ENCODE measurements at regions not wholly inside any gene's neighbourhood (a gene's known extent, or its start where the extent isn't known, plus 50 kb on each side); places are given as distances from the start of the nearest gene placed in this dataset.
"Not testable (repeated sequence)": the region's sequence is repeated elsewhere in the genome, so short reads cannot be mapped to it uniquely, and the experiment has no call there.

GRCh38 chr5:112574536-112574935 lies 155.5 kb upstream of the EPB41L4A start:
- no peaks in the 10 kb centered on the region for H3K36me3 Mint-ChIP-seq (ENCODE audit: low read depth)
- no peak overlapping the region for H3K27ac Mint-ChIP-seq
- H3K9me3 Mint-ChIP-seq = no peaks in the 10 kb centered on the region
- no peaks in the 10 kb centered on the region for H3K4me1 Mint-ChIP-seq (ENCODE audit: low read depth)
- no peak overlapping the region for H3K4me3 Mint-ChIP-seq
- peaks cover 12% of the 10 kb centered on the region for H3K27me3 Mint-ChIP-seq (ENCODE audit: low read depth)

GRCh38 chr5:112576298-112576925 lies 157.3 kb upstream of the EPB41L4A start:
- Mint-ChIP-seq H3K4me3 (no peak overlapping the region), H3K27ac (no peak overlapping the region), H3K4me1 (ENCODE audit: low read depth) (no peaks in the 10 kb centered on the region), H3K9me3 (no peaks in the 10 kb centered on the region), H3K36me3 (ENCODE audit: low read depth) (no peaks in the 10 kb centered on the region), H3K27me3 (ENCODE audit: low read depth) (peaks cover 12% of the 10 kb centered on the region)

DNA sequence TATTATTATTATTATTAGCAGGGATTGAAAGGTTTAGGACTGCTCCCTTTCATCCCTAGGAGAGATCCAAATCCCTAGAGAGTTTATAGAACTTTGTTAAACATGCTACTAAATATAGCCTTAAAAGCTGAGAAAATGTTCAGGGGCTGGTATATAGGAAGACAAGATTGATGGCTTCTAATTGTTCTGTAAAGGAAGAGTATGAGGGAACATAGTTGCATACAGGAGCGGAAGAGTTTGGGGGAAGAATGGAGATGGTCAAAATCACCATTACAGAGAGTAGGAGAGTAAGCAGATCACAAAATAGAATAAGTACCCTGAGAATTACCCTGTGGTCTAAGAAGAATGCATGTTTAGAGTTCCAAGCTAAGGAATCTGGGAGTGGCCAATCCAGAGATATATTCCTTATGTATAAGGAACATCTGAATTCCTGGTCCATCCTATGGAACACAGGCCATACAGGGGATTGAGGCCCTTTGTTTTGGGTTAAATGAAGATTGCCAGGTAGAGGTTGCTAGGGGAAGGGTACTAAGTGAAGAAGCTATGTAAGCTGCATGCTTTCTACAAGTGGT lies 158.0 kb upstream of the APC start:
- H3K36me3 Mint-ChIP-seq (ENCODE audit: low read depth) = no peaks in the 10 kb centered on the region
- H3K9me3 Mint-ChIP-seq = no peaks in the 10 kb centered on the region
- no peaks in the 10 kb centered on the region for H3K4me1 Mint-ChIP-seq (ENCODE audit: low read depth)
- no peaks in the 10 kb centered on the region for H3K27me3 Mint-ChIP-seq (ENCODE audit: low read depth)
- H3K27ac Mint-ChIP-seq = no peak overlapping the region
- H3K4me3 Mint-ChIP-seq = no peak overlapping the region

GRCh38 chr5:112581811-112582320 lies 155.8 kb upstream of the APC start:
- no peaks in the 10 kb centered on the region for H3K27me3 Mint-ChIP-seq (ENCODE audit: low read depth)
- no peaks in the 10 kb centered on the region for H3K4me1 Mint-ChIP-seq (ENCODE audit: low read depth)
- H3K9me3 Mint-ChIP-seq = no peaks in the 10 kb centered on the region
- no peak overlapping the region for H3K27ac Mint-ChIP-seq
- no peak overlapping the region for H3K4me3 Mint-ChIP-seq
- H3K36me3 Mint-ChIP-seq (ENCODE audit: low read depth) = no peaks in the 10 kb centered on the region

- Mint-ChIP-seq H3K4me1 (ENCODE audit: low read depth) (no peaks in the 10 kb centered on the region), H3K9me3 (no peaks in the 10 kb centered on the region), H3K36me3 (ENCODE audit: low read depth) (no peaks in the 10 kb centered on the region), H3K27me3 (ENCODE audit: low read depth) (peaks cover 4% of the 10 kb centered on the region), H3K4me3 (no peak overlapping the region), H3K27ac (no peak overlapping the region)
These were observed 154.5 kb upstream of the APC start for GRCh38 chr5:112583166-112583565.

DNA sequence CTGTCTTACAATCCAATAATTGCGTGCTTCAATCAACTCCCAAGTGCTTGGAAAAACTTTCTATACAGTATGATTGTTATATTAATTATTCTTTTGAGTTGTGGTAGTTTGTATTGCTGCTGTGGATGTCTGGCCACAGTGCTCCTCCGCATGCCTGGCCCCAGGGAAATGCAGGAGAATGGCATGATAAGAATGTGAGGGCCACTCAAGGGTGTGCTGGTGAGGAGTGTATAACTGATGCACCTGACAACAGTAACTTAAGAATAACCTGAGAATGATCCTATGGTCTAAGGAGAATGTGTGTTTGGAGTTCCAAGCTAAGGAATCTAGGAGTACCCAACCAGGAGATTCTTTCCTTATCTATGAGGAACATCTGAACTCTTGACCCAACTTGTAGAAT lies 152.9 kb upstream of the APC start:
- H3K4me3 Mint-ChIP-seq = no peak overlapping the region

GRCh38 chr5:112586596-112587062 lies 151.1 kb upstream of the APC start:
- Mint-ChIP-seq H3K9me3 (no peaks in the 10 kb centered on the region), H3K4me3 (no peak overlapping the region), H3K4me1 (ENCODE audit: low read depth) (no peaks in the 10 kb centered on the region), H3K36me3 (ENCODE audit: low read depth) (no peaks in the 10 kb centered on the region), H3K27me3 (ENCODE audit: low read depth) (peaks cover 4% of the 10 kb centered on the region), H3K27ac (no peak overlapping the region)

More for the DNA sequence above, 152.9 kb upstream of the APC start:
- Mint-ChIP-seq H3K27ac (no peak overlapping the region), H3K4me1 (ENCODE audit: low read depth) (no peaks in the 10 kb centered on the region), H3K27me3 (ENCODE audit: low read depth) (peaks cover 4% of the 10 kb centered on the region), H3K9me3 (no peaks in the 10 kb centered on the region), H3K36me3 (ENCODE audit: low read depth) (no peaks in the 10 kb centered on the region)

DNA sequence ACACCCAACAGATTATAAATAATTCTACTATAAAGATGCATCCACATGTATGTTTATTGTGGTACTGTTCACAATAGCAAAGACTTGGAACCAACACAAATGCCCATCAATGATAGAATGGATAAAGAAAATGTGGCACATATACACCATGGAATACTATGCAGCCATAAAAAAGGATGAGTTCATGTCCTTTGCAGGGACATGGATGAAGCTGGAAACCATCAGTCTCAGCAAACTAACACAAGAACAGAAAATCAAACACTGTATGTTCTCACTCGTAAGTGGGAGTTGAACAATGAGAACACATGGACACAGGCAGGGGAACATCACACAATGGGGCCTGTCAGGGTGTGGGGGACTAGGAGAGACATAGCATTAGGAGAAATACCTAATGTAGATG lies 146.8 kb upstream of the APC start:
- H3K4me3 Mint-ChIP-seq; H3K36me3 Mint-ChIP-seq (ENCODE audit: low read depth); H3K4me1 Mint-ChIP-seq (ENCODE audit: low read depth); H3K27me3 Mint-ChIP-seq (ENCODE audit: low read depth); H3K9me3 Mint-ChIP-seq; H3K27ac Mint-ChIP-seq: not testable (repeated sequence)

DNA sequence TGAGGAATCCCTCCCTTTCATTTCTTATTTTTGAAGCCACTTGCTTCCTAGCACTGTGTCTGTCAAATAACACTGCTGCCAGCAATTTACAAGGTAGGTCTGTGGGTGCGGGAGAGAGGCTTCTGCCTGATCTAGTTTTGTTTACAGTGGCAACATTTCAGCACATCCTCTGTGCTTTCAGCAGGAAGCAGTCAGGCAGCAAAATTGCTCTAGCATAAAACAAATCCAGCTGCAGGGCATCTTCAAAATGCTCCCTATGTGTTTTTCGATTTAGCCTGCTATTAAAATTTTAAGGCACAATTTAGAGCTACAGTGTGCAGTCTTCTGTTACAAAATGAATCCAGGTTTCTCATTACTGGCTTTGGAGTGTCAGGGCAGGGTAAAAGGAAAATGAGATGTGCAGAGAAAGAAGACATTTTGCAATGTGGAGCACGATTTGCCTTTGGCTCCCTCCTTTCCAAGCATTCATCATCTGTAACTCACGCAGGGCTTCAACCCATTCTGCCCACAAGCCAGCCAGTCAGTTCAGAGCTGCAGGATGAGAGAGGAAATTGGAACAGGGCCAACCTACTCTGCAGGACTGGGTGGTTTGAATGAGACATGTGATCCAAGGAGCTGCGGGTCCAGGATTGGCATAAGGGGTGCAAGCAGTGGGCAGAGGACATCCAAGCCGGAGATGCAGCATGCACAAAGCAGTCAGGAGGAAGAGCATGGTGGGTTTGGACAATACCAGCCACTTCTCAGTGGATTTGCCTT lies 143.4 kb upstream of the APC start:
- no peak overlapping the region for H3K4me3 Mint-ChIP-seq
- no peak overlapping the region for H3K27ac Mint-ChIP-seq
- H3K27me3 Mint-ChIP-seq (ENCODE audit: low read depth) = peaks cover 5% of the 10 kb centered on the region
- no peaks in the 10 kb centered on the region for H3K9me3 Mint-ChIP-seq
- H3K4me1 Mint-ChIP-seq (ENCODE audit: low read depth) = no peaks in the 10 kb centered on the region
- no peaks in the 10 kb centered on the region for H3K36me3 Mint-ChIP-seq (ENCODE audit: low read depth)

DNA sequence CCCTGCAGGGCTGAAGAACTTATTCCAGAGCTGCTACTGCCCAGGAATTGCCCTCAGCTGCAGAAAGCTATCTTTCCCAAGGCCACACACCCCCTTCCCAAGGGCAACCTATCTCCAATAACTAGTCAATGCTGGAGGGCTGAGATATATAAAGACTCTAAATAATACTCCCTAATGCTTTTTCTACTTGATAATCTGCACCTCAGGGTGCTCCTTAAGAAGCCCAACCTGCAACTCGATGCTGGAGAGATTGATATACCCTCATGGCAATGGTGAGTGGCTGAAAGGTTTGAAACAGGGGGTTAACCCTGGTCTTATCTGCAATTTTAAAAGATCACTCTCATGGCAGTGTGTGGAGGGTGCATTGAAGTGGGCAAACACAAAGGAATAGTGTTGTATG lies 142.7 kb upstream of the APC start:
- no peak overlapping the region for H3K27ac Mint-ChIP-seq
- H3K36me3 Mint-ChIP-seq (ENCODE audit: low read depth) = no peaks in the 10 kb centered on the region
- no peaks in the 10 kb centered on the region for H3K4me1 Mint-ChIP-seq (ENCODE audit: low read depth)
- no peaks in the 10 kb centered on the region for H3K9me3 Mint-ChIP-seq
- H3K4me3 Mint-ChIP-seq = no peak overlapping the region
- H3K27me3 Mint-ChIP-seq (ENCODE audit: low read depth) = peaks cover 5% of the 10 kb centered on the region

- no peaks in the 10 kb centered on the region for H3K4me1 Mint-ChIP-seq (ENCODE audit: low read depth)
These were observed 139.9 kb upstream of the APC start for GRCh38 chr5:112597831-112598230.

DNA sequence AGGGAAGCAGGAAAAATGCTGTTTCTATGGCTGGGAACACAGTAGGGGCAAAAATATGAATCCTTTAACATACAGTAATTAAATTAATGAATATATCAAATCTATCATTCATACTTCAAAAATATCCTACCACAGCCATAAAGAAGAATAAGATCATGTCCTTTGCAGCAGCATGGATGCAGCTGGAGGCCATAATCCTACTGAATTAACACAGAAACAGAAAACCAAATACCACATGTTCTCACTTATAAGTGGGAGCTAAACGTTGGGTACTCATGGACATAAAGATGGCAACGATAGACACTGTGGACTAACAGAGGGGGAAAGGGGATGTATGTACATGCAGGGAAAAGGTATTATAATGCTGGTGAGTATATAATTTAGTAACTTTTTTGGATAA lies 137.2 kb upstream of the APC start:
- not testable (repeated sequence) for H3K4me1 Mint-ChIP-seq (ENCODE audit: low read depth); H3K4me3 Mint-ChIP-seq; H3K27me3 Mint-ChIP-seq (ENCODE audit: low read depth); H3K9me3 Mint-ChIP-seq; H3K27ac Mint-ChIP-seq; H3K36me3 Mint-ChIP-seq (ENCODE audit: low read depth)

More at GRCh38 chr5:112597831-112598230, 139.9 kb upstream of the APC start:
- no peaks in the 10 kb centered on the region for H3K36me3 Mint-ChIP-seq (ENCODE audit: low read depth)
- no peak overlapping the region for H3K27ac Mint-ChIP-seq
- H3K27me3 Mint-ChIP-seq (ENCODE audit: low read depth) = peaks cover 9% of the 10 kb centered on the region
- no peaks in the 10 kb centered on the region for H3K9me3 Mint-ChIP-seq
- no peak overlapping the region for H3K4me3 Mint-ChIP-seq

GRCh38 chr5:112604732-112605630 lies 132.7 kb upstream of the APC start:
- Mint-ChIP-seq H3K36me3 (ENCODE audit: low read depth) (no peaks in the 10 kb centered on the region), H3K9me3 (no peaks in the 10 kb centered on the region), H3K27me3 (ENCODE audit: low read depth) (peaks cover 5% of the 10 kb centered on the region), H3K4me3 (no peak overlapping the region), H3K4me1 (ENCODE audit: low read depth) (no peaks in the 10 kb centered on the region), H3K27ac (no peak overlapping the region)

- H3K4me1 Mint-ChIP-seq (ENCODE audit: low read depth) = no peaks in the 10 kb centered on the region
- H3K36me3 Mint-ChIP-seq (ENCODE audit: low read depth) = no peaks in the 10 kb centered on the region
- no peak overlapping the region for H3K27ac Mint-ChIP-seq
- H3K27me3 Mint-ChIP-seq (ENCODE audit: low read depth) = peaks cover 3% of the 10 kb centered on the region
- no peak overlapping the region for H3K4me3 Mint-ChIP-seq
- H3K9me3 Mint-ChIP-seq = no peaks in the 10 kb centered on the region
These were observed 128.7 kb upstream of the APC start for GRCh38 chr5:112608975-112609374.
